ENCODE measurements at regions not wholly inside any gene's neighbourhood (a gene's known extent, or its start where the extent isn't known, plus 50 kb on each side); places are given as distances from the start of the nearest gene placed in this dataset.
"Not testable (repeated sequence)": the region's sequence is repeated elsewhere in the genome, so short reads cannot be mapped to it uniquely, and the experiment has no call there.

GRCh38 chr4:148643851-148644250 lies 201.6 kb upstream of the NR3C2 start:
- no peak for DNase-seq

GRCh38 chr4:148642907-148643306 lies 200.7 kb upstream of the NR3C2 start:
- H2AFZ ChIP-seq (ENCODE audit: insufficient read depth, low read length, poor library complexity): no peak overlapping the region
- H3K4ac ChIP-seq (ENCODE audit: low read depth, low read length): no peak overlapping the region
- H3K4me1 ChIP-seq (ENCODE audit: control insufficient read depth in 1 of 2, insufficient read depth in 2 of 2, low read length in 2 of 2): no peaks in the 10 kb centered on the region
- no peak overlapping the region for H2BK5ac ChIP-seq (ENCODE audit: low read depth, low read length, poor library complexity)
- no peaks in the 10 kb centered on the region for H3K27me3 ChIP-seq (ENCODE audit: insufficient read depth, low read length)
- H3K36me3 ChIP-seq (ENCODE audit: control insufficient read depth in 1 of 2, insufficient read depth in 2 of 2, low read length in 2 of 2): no peaks in the 10 kb centered on the region
- no peak overlapping the region for H4K8ac ChIP-seq (ENCODE audit: low read depth, low read length)
- no peaks in the 10 kb centered on the region for H3K79me1 ChIP-seq (ENCODE audit: low read length)
- H3K79me2 ChIP-seq (ENCODE audit: control insufficient read depth, insufficient read depth, low read length, poor library complexity): no peaks in the 10 kb centered on the region
- no peak overlapping the region for H2AK5ac ChIP-seq (ENCODE audit: low read length)
- H4K12ac ChIP-seq (ENCODE audit: low read depth, low read length): no peak overlapping the region
- no peak overlapping the region for H2BK120ac ChIP-seq (ENCODE audit: insufficient read depth, low read length, poor library complexity)
- H3K27ac ChIP-seq (ENCODE audit: low read depth, low read length): no peak overlapping the region
- H3K14ac ChIP-seq (ENCODE audit: low read length): no peak overlapping the region
- H3K4me3 ChIP-seq (ENCODE audit: low read depth, low read length): no peak overlapping the region
- no peak overlapping the region for H3K4me2 ChIP-seq (ENCODE audit: low read length)
- WGBS (ENCODE audit: extremely low coverage, insufficient coverage, insufficient read length): no CpG with 5 or more reads among the region's 2 CpGs
- no peak for DNase-seq
- no peak overlapping the region for H3K9ac ChIP-seq (ENCODE audit: low read length)
- H3K9me3 ChIP-seq (ENCODE audit: insufficient read depth, low read depth, low read length): no peaks in the 10 kb centered on the region
- no peak overlapping the region for H2BK12ac ChIP-seq (ENCODE audit: low read length)
- no peak overlapping the region for H3K23ac ChIP-seq (ENCODE audit: low read length)
- no peak overlapping the region for H4K91ac ChIP-seq (ENCODE audit: low read depth, low read length)
- H3K18ac ChIP-seq (ENCODE audit: low read length): no peak overlapping the region

More at GRCh38 chr4:148643851-148644250, 201.6 kb upstream of the NR3C2 start:
- Histone ChIP-seq H2AK5ac (ENCODE audit: low read length) (no peak overlapping the region), H3K9me3 (ENCODE audit: insufficient read depth, low read depth, low read length) (no peaks in the 10 kb centered on the region), H4K8ac (ENCODE audit: low read depth, low read length) (no peak overlapping the region), H3K4me1 (ENCODE audit: control insufficient read depth in 1 of 2, insufficient read depth in 2 of 2, low read length in 2 of 2) (peaks cover 0 to 4% of the 10 kb centered on the region in 2 experiments), H3K4me3 (ENCODE audit: low read depth, low read length) (no peak overlapping the region), H3K27me3 (ENCODE audit: insufficient read depth, low read length) (no peaks in the 10 kb centered on the region), H2BK5ac (ENCODE audit: low read depth, low read length, poor library complexity) (no peak overlapping the region), H3K79me1 (ENCODE audit: low read length) (no peaks in the 10 kb centered on the region), H3K36me3 (ENCODE audit: control insufficient read depth in 1 of 2, insufficient read depth in 2 of 2, low read length in 2 of 2) (no peaks in the 10 kb centered on the region), H2BK12ac (ENCODE audit: low read length) (no peak overlapping the region), H3K14ac (ENCODE audit: low read length) (no peak overlapping the region), H3K9ac (ENCODE audit: low read length) (no peak overlapping the region), H2BK120ac (ENCODE audit: insufficient read depth, low read length, poor library complexity) (no peak overlapping the region), H3K23ac (ENCODE audit: low read length) (no peak overlapping the region), H4K12ac (ENCODE audit: low read depth, low read length) (no peak overlapping the region), H3K18ac (ENCODE audit: low read length) (no peak overlapping the region), H3K27ac (ENCODE audit: low read depth, low read length) (no peak overlapping the region), H2AFZ (ENCODE audit: insufficient read depth, low read length, poor library complexity) (no peak overlapping the region), H3K4me2 (ENCODE audit: low read length) (no peak overlapping the region), H3K79me2 (ENCODE audit: control insufficient read depth, insufficient read depth, low read length, poor library complexity) (no peaks in the 10 kb centered on the region), H3K4ac (ENCODE audit: low read depth, low read length) (no peak overlapping the region), H4K91ac (ENCODE audit: low read depth, low read length) (no peak overlapping the region)
- WGBS (ENCODE audit: extremely low coverage, insufficient coverage, insufficient read length): no CpG with 5 or more reads among the region's 2 CpGs

- not testable (repeated sequence) for H3K9me3 ChIP-seq (ENCODE audit: insufficient read depth, low read depth, low read length); H3K4me2 ChIP-seq (ENCODE audit: low read length); H4K91ac ChIP-seq (ENCODE audit: low read depth, low read length); H3K4me1 ChIP-seq (ENCODE audit: control insufficient read depth in 1 of 2, insufficient read depth in 2 of 2, low read length in 2 of 2); H3K4ac ChIP-seq (ENCODE audit: low read depth, low read length); H2BK5ac ChIP-seq (ENCODE audit: low read depth, low read length, poor library complexity); H4K8ac ChIP-seq (ENCODE audit: low read depth, low read length); H3K4me3 ChIP-seq (ENCODE audit: low read depth, low read length); DNase-seq; H3K36me3 ChIP-seq (ENCODE audit: control insufficient read depth in 1 of 2, insufficient read depth in 2 of 2, low read length in 2 of 2); H3K9ac ChIP-seq (ENCODE audit: low read length); H2BK12ac ChIP-seq (ENCODE audit: low read length); H3K14ac ChIP-seq (ENCODE audit: low read length); H3K18ac ChIP-seq (ENCODE audit: low read length); H4K12ac ChIP-seq (ENCODE audit: low read depth, low read length); H3K27me3 ChIP-seq (ENCODE audit: insufficient read depth, low read length); H3K23ac ChIP-seq (ENCODE audit: low read length); H3K79me1 ChIP-seq (ENCODE audit: low read length); H2AFZ ChIP-seq (ENCODE audit: insufficient read depth, low read length, poor library complexity); H2BK120ac ChIP-seq (ENCODE audit: insufficient read depth, low read length, poor library complexity); H3K79me2 ChIP-seq (ENCODE audit: control insufficient read depth, insufficient read depth, low read length, poor library complexity); H2AK5ac ChIP-seq (ENCODE audit: low read length); H3K27ac ChIP-seq (ENCODE audit: low read depth, low read length)
- WGBS (ENCODE audit: extremely low coverage, insufficient coverage, insufficient read length): no CpG with 5 or more reads among the region's 2 CpGs
Observed at GRCh38 chr4:148638079-148638478, 195.9 kb upstream of the NR3C2 start.

GRCh38 chr4:148637453-148637852 lies 195.2 kb upstream of the NR3C2 start:
- not testable (repeated sequence) for H3K79me1 ChIP-seq (ENCODE audit: low read length); H3K4me2 ChIP-seq (ENCODE audit: low read length); H3K4me1 ChIP-seq (ENCODE audit: control insufficient read depth in 1 of 2, insufficient read depth in 2 of 2, low read length in 2 of 2); H2AFZ ChIP-seq (ENCODE audit: insufficient read depth, low read length, poor library complexity); H2BK12ac ChIP-seq (ENCODE audit: low read length); H3K14ac ChIP-seq (ENCODE audit: low read length); H3K9ac ChIP-seq (ENCODE audit: low read length); H3K36me3 ChIP-seq (ENCODE audit: control insufficient read depth in 1 of 2, insufficient read depth in 2 of 2, low read length in 2 of 2); H2AK5ac ChIP-seq (ENCODE audit: low read length); H3K23ac ChIP-seq (ENCODE audit: low read length); H4K8ac ChIP-seq (ENCODE audit: low read depth, low read length); H3K18ac ChIP-seq (ENCODE audit: low read length); H4K12ac ChIP-seq (ENCODE audit: low read depth, low read length); H3K27ac ChIP-seq (ENCODE audit: low read depth, low read length); H3K9me3 ChIP-seq (ENCODE audit: insufficient read depth, low read depth, low read length); H3K79me2 ChIP-seq (ENCODE audit: control insufficient read depth, insufficient read depth, low read length, poor library complexity); H2BK120ac ChIP-seq (ENCODE audit: insufficient read depth, low read length, poor library complexity); H3K4me3 ChIP-seq (ENCODE audit: low read depth, low read length); H3K27me3 ChIP-seq (ENCODE audit: insufficient read depth, low read length); H3K4ac ChIP-seq (ENCODE audit: low read depth, low read length); DNase-seq; H4K91ac ChIP-seq (ENCODE audit: low read depth, low read length); H2BK5ac ChIP-seq (ENCODE audit: low read depth, low read length, poor library complexity)
- WGBS (ENCODE audit: extremely low coverage, insufficient coverage, insufficient read length): no CpG with 5 or more reads among the region's 3 CpGs

Measured in trophoblast cell (in vitro differentiated cells and primary cell).